Natural killer cell treated with Interleukin-12 subunit alpha and Interleukin-12 subunit beta and Interleukin-15 and Interleukin-18, amount 100 ng/mL, for 72 hours (primary cell): ENCODE measurements at regions not wholly inside any gene's neighbourhood (a gene's known extent, or its start where the extent isn't known, plus 50 kb on each side); places are given as distances from the start of the nearest gene placed in this dataset.

Experiments used
- ATAC-seq, 2 donors: fragments of 150-1000 bp; cut with Tn5 transposase in 1 of 2; sonication (Bioruptor Pico), chemical (Tn5 transposase) in 1 of 2; 2 replicates each; pipeline ENCODE4 v1.10.0; 2021
- DNase-seq: peaks from one replicate; pipeline ENCODE4 v3.0.0; 2022; ENCODE audit warnings: low spot score
- H3K27ac Mint-ChIP-seq, 2 donors: 1 replicate in 1 of 2; 2 replicates in 1 of 2; pipeline ENCODE4 v1.8.0; 2022; ENCODE audit warnings: mixed read lengths in 2 of 2, mild to moderate bottlenecking in 1 of 2, moderate library complexity in 1 of 2
- H3K27me3 Mint-ChIP-seq, 2 donors: 1 replicate in 1 of 2; 2 replicates in 1 of 2; pipeline ENCODE4 v1.8.0; 2022; ENCODE audit warnings: mixed read lengths in 2 of 2
- H3K36me3 Mint-ChIP-seq: one replicate; pipeline ENCODE4 v1.8.0; 2022; ENCODE audit warnings: mixed read lengths
- H3K4me1 Mint-ChIP-seq, 2 donors: 1 replicate in 1 of 2; 2 replicates in 1 of 2; pipeline ENCODE4 v1.8.0; 2022; ENCODE audit warnings: low read depth in 2 of 2, mixed read lengths in 2 of 2, mild to moderate bottlenecking in 1 of 2
- H3K4me3 Mint-ChIP-seq: one replicate; pipeline ENCODE4 v1.8.0; 2022; ENCODE audit warnings: mixed read lengths
- H3K9me3 Mint-ChIP-seq: 2 replicates; pipeline ENCODE4 v1.8.0; 2022; ENCODE audit warnings: mixed read lengths

GRCh38 chr10:128695931-128696330 is 569.7 kb upstream of the MKI67 start:
- peaks cover 7 to 9% of the 10 kb centered on the region in 2 donors for H3K27me3 Mint-ChIP-seq
- ATAC-seq = no peak
- H3K9me3 Mint-ChIP-seq = no peaks in the 10 kb centered on the region

GRCh38 chr10:128697437-128697836 is 571.2 kb upstream of the MKI67 start:
- H3K27me3 Mint-ChIP-seq = peaks cover 9% of the 10 kb centered on the region in 2 donors
- H3K4me3 Mint-ChIP-seq = no peak overlapping the region
- no peaks in the 10 kb centered on the region for H3K36me3 Mint-ChIP-seq
- H3K27ac Mint-ChIP-seq = no peak overlapping the region
- H3K9me3 Mint-ChIP-seq = no peaks in the 10 kb centered on the region
- peak in 1 of 2 donors; percentile 30 for ATAC-seq
- H3K4me1 Mint-ChIP-seq = no peaks in the 10 kb centered on the region
- no peak for DNase-seq

More at GRCh38 chr10:128695931-128696330, 569.7 kb upstream of the MKI67 start:
- Mint-ChIP-seq H3K27ac (no peak overlapping the region), H3K4me3 (no peak overlapping the region), H3K36me3 (no peaks in the 10 kb centered on the region), H3K4me1 (no peaks in the 10 kb centered on the region)
- no peak for DNase-seq

- peaks cover 15 to 17% of the 10 kb centered on the region in 2 donors for H3K27me3 Mint-ChIP-seq
- no peaks in the 10 kb centered on the region for H3K36me3 Mint-ChIP-seq
- ATAC-seq (peak; percentile 27 to 56), DNase-seq (no peak)
- no peaks in the 10 kb centered on the region for H3K4me1 Mint-ChIP-seq
- no peaks in the 10 kb centered on the region for H3K9me3 Mint-ChIP-seq
- no peak overlapping the region for H3K27ac Mint-ChIP-seq
- H3K4me3 Mint-ChIP-seq = no peak overlapping the region
These were observed 575.2 kb upstream of the MKI67 start for GRCh38 chr10:128701381-128701780.

- DNase-seq = no peak
- peaks cover 12 to 17% of the 10 kb centered on the region in 2 donors for H3K27me3 Mint-ChIP-seq
- no peaks in the 10 kb centered on the region for H3K36me3 Mint-ChIP-seq
- H3K27ac Mint-ChIP-seq = no peak overlapping the region
- no peak overlapping the region for H3K4me3 Mint-ChIP-seq
- H3K4me1 Mint-ChIP-seq = no peaks in the 10 kb centered on the region
- H3K9me3 Mint-ChIP-seq = no peaks in the 10 kb centered on the region
- ATAC-seq = peak in 1 of 2 donors; percentile 59
These were observed 575.6 kb upstream of the MKI67 start for GRCh38 chr10:128701837-128702236.

GRCh38 chr10:128704716-128705115 is 578.5 kb upstream of the MKI67 start:
- H3K27ac Mint-ChIP-seq = no peak overlapping the region
- H3K27me3 Mint-ChIP-seq = peaks cover 20 to 29% of the 10 kb centered on the region in 2 donors
- no peak overlapping the region for H3K4me3 Mint-ChIP-seq
- ATAC-seq (no peak), DNase-seq (no peak)
- no peaks in the 10 kb centered on the region for H3K4me1 Mint-ChIP-seq
- no peaks in the 10 kb centered on the region for H3K36me3 Mint-ChIP-seq
- no peaks in the 10 kb centered on the region for H3K9me3 Mint-ChIP-seq

- ATAC-seq (no peak), DNase-seq (no peak)
- H3K4me3 Mint-ChIP-seq = no peak overlapping the region
- no peaks in the 10 kb centered on the region for H3K4me1 Mint-ChIP-seq
- no peaks in the 10 kb centered on the region for H3K9me3 Mint-ChIP-seq
- no peaks in the 10 kb centered on the region for H3K36me3 Mint-ChIP-seq
- no peak overlapping the region for H3K27ac Mint-ChIP-seq
- peaks cover 15 to 21% of the 10 kb centered on the region in 2 donors for H3K27me3 Mint-ChIP-seq
These were observed 582.0 kb upstream of the MKI67 start for GRCh38 chr10:128708182-128708581.

GRCh38 chr10:128709686-128710085 is 583.5 kb upstream of the MKI67 start:
- DNase-seq = no peak
- no peaks in the 10 kb centered on the region for H3K9me3 Mint-ChIP-seq
- H3K27ac Mint-ChIP-seq = no peak overlapping the region
- H3K27me3 Mint-ChIP-seq = peaks cover 12 to 16% of the 10 kb centered on the region in 2 donors
- no peak overlapping the region for H3K4me3 Mint-ChIP-seq
- H3K36me3 Mint-ChIP-seq = no peaks in the 10 kb centered on the region
- ATAC-seq = no peak
- H3K4me1 Mint-ChIP-seq = no peaks in the 10 kb centered on the region

- DNase-seq (no peak), ATAC-seq (peak in 1 of 2 donors; percentile 29)
- Mint-ChIP-seq H3K27ac (no peak overlapping the region), H3K36me3 (no peaks in the 10 kb centered on the region), H3K27me3 (peaks cover 11 to 12% of the 10 kb centered on the region in 2 donors), H3K4me1 (no peaks in the 10 kb centered on the region), H3K9me3 (no peaks in the 10 kb centered on the region), H3K4me3 (no peak overlapping the region)
These were observed 584.0 kb upstream of the MKI67 start for GRCh38 chr10:128710098-128710797.

GRCh38 chr10:128710798-128711183 is 584.6 kb upstream of the MKI67 start:
- H3K4me3 Mint-ChIP-seq = no peak overlapping the region

GRCh38 chr10:128711806-128712205 is 585.6 kb upstream of the MKI67 start:
- H3K4me1 Mint-ChIP-seq = no peaks in the 10 kb centered on the region

More at GRCh38 chr10:128710798-128711183, 584.6 kb upstream of the MKI67 start:
- no peak overlapping the region for H3K27ac Mint-ChIP-seq
- ATAC-seq (peak; percentile 11 to 29), DNase-seq (no peak)
- peaks cover 11 to 12% of the 10 kb centered on the region in 2 donors for H3K27me3 Mint-ChIP-seq
- no peaks in the 10 kb centered on the region for H3K9me3 Mint-ChIP-seq
- no peaks in the 10 kb centered on the region for H3K4me1 Mint-ChIP-seq
- H3K36me3 Mint-ChIP-seq = no peaks in the 10 kb centered on the region

GRCh38 chr10:128712661-128713400 is 586.6 kb upstream of the MKI67 start:
- no peak for DNase-seq
- Mint-ChIP-seq H3K9me3 (no peaks in the 10 kb centered on the region), H3K4me1 (no peaks in the 10 kb centered on the region), H3K36me3 (no peaks in the 10 kb centered on the region), H3K27ac (no peak overlapping the region), H3K4me3 (no peak overlapping the region), H3K27me3 (peaks cover 11 to 12% of the 10 kb centered on the region in 2 donors)
- no peak for ATAC-seq

More at GRCh38 chr10:128711806-128712205, 585.6 kb upstream of the MKI67 start:
- H3K9me3 Mint-ChIP-seq = no peaks in the 10 kb centered on the region
- ATAC-seq (no peak), DNase-seq (no peak)
- no peak overlapping the region for H3K27ac Mint-ChIP-seq
- H3K27me3 Mint-ChIP-seq = peaks cover 11 to 12% of the 10 kb centered on the region in 2 donors
- no peaks in the 10 kb centered on the region for H3K36me3 Mint-ChIP-seq
- no peak overlapping the region for H3K4me3 Mint-ChIP-seq

GRCh38 chr10:128713471-128713870 is 587.2 kb upstream of the MKI67 start:
- H3K4me3 Mint-ChIP-seq = no peak overlapping the region
- no peak for DNase-seq

GRCh38 chr10:128713874-128714570 is 587.8 kb upstream of the MKI67 start:
- ATAC-seq (no peak), DNase-seq (no peak)
- H3K9me3 Mint-ChIP-seq = no peaks in the 10 kb centered on the region

More at GRCh38 chr10:128713471-128713870, 587.2 kb upstream of the MKI67 start:
- H3K36me3 Mint-ChIP-seq = no peaks in the 10 kb centered on the region
- no peak overlapping the region for H3K27ac Mint-ChIP-seq
- peaks cover 8 to 9% of the 10 kb centered on the region in 2 donors for H3K27me3 Mint-ChIP-seq
- no peaks in the 10 kb centered on the region for H3K9me3 Mint-ChIP-seq
- no peak for ATAC-seq
- no peaks in the 10 kb centered on the region for H3K4me1 Mint-ChIP-seq

More at GRCh38 chr10:128713874-128714570, 587.8 kb upstream of the MKI67 start:
- peaks cover 5 to 6% of the 10 kb centered on the region in 2 donors for H3K27me3 Mint-ChIP-seq
- no peak overlapping the region for H3K4me3 Mint-ChIP-seq
- no peaks in the 10 kb centered on the region for H3K36me3 Mint-ChIP-seq
- H3K4me1 Mint-ChIP-seq = no peaks in the 10 kb centered on the region
- H3K27ac Mint-ChIP-seq = no peak overlapping the region
